ENCODE measurements at regions not wholly inside any gene's neighbourhood (a gene's known extent, or its start where the extent isn't known, plus 50 kb on each side); places are given as distances from the start of the nearest gene placed in this dataset.

GRCh38 chr9:101957705-101958104, 219.3 kb upstream of the GRIN3A start:
- TF ChIP-seq, protein P1, sequence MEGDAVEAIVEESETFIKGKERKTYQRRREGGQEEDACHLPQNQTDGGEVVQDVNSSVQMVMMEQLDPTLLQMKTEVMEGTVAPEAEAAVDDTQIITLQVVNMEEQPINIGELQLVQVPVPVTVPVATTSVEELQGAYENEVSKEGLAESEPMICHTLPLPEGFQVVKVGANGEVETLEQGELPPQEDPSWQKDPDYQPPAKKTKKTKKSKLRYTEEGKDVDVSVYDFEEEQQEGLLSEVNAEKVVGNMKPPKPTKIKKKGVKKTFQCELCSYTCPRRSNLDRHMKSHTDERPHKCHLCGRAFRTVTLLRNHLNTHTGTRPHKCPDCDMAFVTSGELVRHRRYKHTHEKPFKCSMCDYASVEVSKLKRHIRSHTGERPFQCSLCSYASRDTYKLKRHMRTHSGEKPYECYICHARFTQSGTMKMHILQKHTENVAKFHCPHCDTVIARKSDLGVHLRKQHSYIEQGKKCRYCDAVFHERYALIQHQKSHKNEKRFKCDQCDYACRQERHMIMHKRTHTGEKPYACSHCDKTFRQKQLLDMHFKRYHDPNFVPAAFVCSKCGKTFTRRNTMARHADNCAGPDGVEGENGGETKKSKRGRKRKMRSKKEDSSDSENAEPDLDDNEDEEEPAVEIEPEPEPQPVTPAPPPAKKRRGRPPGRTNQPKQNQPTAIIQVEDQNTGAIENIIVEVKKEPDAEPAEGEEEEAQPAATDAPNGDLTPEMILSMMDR (IDR thresholded peaks at IDR 0.05; ENCODE audit: low read depth, low read length, missing input control) = no peak
- no peak for TF ChIP-seq REST (IDR thresholded peaks at IDR 0.05)
- no peak for TF ChIP-seq JUND (IDR thresholded peaks at IDR 0.05)
- no peak for TF ChIP-seq MAX (IDR thresholded peaks at IDR 0.05)
- no peak for TF ChIP-seq HNF4A (conservative IDR thresholded peaks at IDR 0.05)
- TF ChIP-seq SP1 (IDR thresholded peaks at IDR 0.05) = no peak
- TF ChIP-seq NR2F2 (IDR thresholded peaks at IDR 0.05) = no peak
- TF ChIP-seq, protein P2, sequence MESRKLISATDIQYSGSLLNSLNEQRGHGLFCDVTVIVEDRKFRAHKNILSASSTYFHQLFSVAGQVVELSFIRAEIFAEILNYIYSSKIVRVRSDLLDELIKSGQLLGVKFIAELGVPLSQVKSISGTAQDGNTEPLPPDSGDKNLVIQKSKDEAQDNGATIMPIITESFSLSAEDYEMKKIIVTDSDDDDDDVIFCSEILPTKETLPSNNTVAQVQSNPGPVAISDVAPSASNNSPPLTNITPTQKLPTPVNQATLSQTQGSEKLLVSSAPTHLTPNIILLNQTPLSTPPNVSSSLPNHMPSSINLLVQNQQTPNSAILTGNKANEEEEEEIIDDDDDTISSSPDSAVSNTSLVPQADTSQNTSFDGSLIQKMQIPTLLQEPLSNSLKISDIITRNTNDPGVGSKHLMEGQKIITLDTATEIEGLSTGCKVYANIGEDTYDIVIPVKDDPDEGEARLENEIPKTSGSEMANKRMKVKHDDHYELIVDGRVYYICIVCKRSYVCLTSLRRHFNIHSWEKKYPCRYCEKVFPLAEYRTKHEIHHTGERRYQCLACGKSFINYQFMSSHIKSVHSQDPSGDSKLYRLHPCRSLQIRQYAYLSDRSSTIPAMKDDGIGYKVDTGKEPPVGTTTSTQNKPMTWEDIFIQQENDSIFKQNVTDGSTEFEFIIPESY (IDR thresholded peaks at IDR 0.05) = no peak
- TF ChIP-seq RAD21 (IDR thresholded peaks at IDR 0.05) = no peak
- no peak for TF ChIP-seq TAF1 (conservative IDR thresholded peaks at IDR 0.05)
- TF ChIP-seq FOXA1 (IDR thresholded peaks at IDR 0.05) = no peak
- no peak for TF ChIP-seq GABPA (IDR thresholded peaks at IDR 0.05 in 1 of 2, conservative IDR thresholded peaks at IDR 0.05 in 1 of 2)
- TF ChIP-seq, protein P3, sequence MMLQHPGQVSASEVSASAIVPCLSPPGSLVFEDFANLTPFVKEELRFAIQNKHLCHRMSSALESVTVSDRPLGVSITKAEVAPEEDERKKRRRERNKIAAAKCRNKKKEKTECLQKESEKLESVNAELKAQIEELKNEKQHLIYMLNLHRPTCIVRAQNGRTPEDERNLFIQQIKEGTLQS (IDR thresholded peaks at IDR 0.05) = no peak
- no peak for TF ChIP-seq HNF4G (IDR thresholded peaks at IDR 0.05)

All from liver (tissue), 3 donors.